GM19240 (cell line): ENCODE measurements at regions not wholly inside any gene's neighbourhood (a gene's known extent, or its start where the extent isn't known, plus 50 kb on each side); places are given as distances from the start of the nearest gene placed in this dataset.

Experiments used
- DNase-seq: peaks from one replicate; pipeline ENCODE4 v3.0.0; 2011; ENCODE audit warnings: low spot score; ENCODE audit not compliant: insufficient read length

- DNase-seq = no peak
Measured at GRCh38 chr6:103191391-103192093, 1668.2 kb downstream of the HACE1 start.

- DNase-seq = no peak
Measured at GRCh38 chr6:103184776-103185175, 1674.9 kb downstream of the HACE1 start.

DNA sequence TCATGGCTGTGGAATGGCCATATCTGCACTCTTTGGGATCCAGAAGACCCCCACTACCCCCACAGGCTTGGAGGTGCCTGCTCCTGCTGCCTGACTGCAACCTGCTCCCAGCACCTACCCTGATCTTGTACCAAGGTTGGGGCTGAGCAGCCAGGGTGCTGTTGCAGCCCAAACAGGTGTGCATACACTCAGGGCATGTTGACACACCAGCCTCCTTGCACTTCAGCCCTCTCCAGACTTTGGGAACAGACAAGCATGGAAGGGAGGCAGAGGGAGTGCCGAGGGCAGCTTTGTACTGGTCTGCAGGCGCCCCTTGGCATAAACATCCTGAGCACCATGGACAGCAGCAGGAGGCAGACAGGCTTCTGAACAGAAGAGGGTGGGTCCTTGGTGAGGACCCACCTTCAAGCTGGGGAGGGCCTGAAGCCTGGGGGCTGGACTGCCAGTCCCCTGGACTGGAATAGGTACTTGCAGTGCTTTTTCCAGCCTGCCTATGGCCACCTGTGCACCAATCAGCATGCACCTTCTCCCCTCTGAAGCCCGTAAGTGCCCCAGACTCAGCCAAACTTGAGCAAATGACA, 1675.8 kb downstream of the HACE1 start:
- no peak for DNase-seq

DNA sequence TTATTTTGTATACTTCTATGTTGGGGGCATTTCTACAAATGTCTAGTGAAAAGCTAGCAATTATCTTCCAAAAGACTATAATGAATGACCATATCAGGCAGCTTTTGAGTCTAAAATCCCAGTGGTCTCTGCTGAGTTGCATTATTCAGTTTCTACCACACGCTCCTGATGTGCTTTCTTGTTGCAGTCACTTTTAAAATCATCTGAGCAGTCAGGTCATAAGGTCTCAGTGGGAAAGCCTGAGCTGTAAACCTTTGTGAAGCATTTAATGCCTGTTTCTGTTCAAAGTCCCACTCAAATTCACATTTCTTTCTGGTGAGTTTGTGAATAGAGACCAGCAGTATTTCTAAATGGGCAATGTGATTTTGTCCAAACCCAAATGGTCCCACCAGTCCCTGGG, 1681.5 kb downstream of the HACE1 start:
- DNase-seq = no peak

- no peak for DNase-seq
Measured at GRCh38 chr6:103177791-103178190, 1681.9 kb downstream of the HACE1 start.

- no peak for DNase-seq
Measured at GRCh38 chr6:103175056-103175455, 1684.7 kb downstream of the HACE1 start.

DNA sequence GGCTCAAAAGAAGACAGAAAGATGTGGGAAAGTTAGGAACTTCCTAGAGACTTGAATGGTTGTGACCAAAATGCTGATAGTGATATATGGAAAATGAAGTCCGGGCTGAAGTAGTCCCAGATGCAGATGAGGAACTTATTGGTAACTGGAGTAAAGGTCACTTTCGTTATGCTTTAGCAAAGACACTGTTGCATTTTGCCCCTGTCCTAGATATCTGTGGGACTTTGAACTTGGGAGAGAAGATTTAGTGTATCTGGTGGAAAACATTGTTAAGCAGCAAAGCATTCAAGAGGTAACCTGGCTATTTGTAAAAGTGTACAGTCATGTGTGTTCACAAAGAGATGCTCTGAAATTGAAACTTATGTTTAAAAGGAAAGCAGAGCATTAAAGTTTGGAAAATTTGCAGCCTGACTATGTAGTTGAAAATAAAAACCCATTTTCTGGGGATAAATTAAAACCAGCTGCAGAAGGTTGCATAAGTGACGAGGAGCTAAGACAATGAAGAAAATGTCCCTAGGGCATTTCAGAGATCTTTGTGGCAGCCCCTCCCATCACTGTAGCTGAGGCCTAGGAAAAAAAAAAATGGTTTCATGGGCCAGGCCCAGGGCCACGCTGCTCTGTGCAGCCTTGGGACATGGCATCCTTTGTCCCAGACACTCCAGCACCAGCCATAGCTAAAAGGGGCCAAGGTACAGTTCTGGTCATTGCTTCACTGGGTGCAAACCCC, 1692.2 kb downstream of the HACE1 start:
- DNase-seq = no peak

- DNase-seq = no peak
Measured at GRCh38 chr6:103154779-103155572, 1704.7 kb downstream of the HACE1 start.

DNA sequence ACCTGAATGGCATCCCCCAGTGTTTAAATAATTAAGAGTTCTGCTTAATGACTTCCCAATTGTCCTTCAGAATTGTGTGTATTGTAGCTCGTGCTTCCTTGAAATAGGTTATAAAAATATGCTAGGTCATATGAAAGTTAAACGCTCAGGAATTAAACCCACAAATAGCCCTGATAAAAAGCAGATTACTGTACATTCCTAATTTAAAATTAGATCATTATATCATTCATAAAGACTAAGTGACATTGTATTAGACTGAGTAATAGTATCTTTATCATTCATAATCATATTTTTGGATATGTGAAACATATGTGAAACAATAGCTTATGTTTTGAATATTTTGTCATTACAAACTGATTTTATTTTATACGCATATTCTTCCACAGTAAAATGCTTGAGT, 1706.7 kb downstream of the HACE1 start:
- DNase-seq = no peak

DNA sequence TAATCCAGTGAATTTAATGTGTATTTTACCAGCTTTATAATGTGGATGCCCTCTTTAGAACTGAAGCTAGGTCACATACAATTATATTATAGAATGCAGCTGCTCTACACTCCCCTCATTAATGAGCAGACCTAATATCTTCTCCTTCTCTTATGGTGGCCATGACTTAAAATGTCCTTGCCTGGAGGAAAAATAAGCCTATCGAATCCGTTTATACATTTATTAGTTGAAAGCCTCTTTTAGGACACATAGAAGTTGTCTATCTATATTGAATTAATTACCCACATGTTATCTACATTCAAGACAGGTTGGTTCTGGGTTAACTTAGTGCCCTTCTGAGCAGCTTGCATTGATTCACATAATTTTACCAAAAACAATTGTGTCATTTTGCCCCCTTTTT, 1716.8 kb downstream of the HACE1 start:
- no peak for DNase-seq

DNA sequence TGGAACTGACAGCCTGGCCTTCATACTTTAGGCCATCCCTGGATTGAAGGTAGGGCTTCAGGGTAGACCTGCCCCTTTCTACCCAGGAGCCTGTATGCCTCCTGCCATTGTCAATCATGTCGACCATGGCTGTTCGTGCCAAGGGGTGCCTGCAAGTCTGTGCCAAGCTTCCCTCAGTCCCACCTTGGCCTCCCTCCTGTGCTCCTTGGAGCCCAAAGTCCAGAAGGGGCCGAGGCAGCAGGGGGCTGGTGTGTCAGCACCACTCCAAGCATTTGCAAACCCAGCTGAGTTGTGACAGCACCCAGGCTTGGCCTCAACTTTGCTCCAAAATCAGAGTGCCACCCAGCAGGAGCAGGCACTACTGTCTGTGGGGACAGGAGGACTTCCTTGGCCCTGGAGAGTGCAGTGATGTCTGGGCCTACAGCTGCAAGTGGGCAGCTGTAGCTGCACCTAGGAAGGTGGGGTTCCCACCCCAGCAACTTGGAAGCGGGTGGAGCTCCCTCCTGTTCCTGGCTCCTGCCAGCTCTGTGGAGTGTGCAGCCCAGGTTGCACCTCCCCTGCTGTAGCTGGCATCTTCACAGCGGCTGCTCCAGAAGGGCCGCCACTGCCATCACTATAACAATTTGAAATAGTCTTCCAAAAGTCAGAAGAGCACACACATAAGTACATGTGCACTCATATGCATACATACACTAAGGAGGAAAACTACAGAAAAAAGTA, 1719.3 kb downstream of the HACE1 start:
- DNase-seq = no peak

DNA sequence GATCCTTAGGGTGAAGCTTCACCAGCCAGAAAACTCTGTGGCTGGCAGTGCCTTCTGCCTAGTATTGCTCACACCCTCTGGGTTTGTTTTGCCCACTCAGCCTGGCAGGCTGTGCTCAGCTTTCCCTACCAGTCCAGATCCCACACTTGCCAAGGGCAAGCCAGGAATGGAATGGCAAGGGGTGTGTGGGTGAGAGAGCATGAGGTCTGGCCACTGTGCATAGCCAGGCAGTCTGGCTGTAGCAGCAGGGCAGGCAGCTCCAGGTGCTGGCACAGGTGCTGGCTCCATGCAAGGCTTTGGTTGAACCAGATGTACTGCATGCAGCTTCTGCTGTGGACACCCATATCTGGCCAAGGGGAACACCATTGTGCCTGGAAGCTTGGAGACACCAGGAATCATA, 1720.3 kb downstream of the HACE1 start:
- DNase-seq = no peak

GRCh38 chr6:103124471-103124870, 1731.0 kb downstream of the GRIK2 start:
- no peak for DNase-seq

DNA sequence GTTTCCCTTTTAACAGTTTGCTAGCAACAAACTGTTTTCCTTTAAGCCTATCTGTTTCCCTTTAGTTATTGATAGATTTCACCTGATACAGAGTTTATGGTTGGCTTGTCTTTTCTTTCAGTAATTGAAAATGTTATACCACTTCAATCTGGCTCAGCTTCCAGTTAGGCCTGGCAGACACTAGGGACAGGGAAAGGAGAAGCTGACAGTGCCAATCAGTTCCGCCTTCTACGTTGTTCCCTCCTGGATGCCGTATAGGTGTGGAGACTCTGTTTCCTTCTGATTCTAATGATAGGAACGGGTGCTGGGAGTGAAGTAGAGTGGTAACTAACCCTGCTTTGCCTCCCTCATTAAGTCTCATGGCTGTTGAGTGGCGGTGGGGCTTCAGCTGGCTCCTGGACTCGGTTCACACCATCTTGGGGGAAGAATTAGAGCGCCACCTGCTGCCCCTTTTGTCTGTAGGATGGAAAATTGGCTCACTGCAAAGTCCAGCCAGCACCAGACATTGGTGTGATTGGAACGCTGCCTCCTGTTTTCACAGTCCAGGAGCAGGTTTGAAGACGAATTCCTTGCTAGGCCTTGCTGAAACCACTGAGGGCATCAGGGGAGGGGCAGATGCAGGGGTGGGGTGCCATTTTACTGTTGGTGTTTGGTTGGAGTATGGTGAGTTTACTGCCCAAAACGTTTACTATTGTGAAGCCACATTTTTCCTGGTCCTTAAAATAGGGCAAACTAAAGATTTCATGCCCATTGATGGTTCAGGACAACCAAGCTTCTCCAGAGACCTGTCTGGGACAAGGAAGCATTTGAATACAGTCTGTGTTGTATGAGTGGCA, 1729.5 kb downstream of the GRIK2 start:
- no peak for DNase-seq

DNA sequence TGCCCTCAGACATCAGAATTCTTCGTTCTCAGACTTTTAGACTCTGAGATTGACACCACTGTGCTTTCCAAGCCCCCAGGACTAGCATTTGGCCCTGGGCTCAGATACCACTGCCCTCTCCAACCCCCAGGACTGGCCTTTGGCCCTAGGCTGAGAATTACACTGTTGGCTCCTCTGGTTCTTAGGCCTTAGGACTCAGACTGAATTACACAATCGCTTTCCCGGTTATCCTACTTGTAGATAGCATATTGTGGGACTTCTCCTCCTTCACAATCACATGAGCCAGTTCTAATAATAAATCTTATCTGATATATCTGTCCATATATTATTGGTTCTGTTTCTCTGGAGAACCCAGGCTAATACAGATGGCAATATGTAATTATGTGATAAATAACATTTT, 1725.5 kb downstream of the GRIK2 start:
- no peak for DNase-seq

DNA sequence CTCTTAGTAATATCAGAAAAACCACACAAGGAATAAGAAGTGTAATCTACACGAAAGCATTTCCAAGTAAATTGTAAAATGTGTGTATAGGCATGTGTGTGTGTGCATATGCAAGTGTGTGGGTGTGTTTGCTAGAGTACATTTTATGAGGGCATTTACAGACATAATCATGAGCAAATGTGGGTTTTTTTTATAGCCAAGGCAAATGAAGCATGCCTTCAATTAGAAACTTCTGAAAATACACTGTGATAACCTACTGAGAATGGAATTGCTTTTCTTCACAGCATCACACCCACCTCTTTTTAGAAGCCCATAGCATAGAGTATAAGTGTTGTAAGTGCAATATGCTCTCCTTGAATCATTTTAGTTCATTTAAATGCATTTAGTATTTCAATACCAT, 1721.1 kb downstream of the GRIK2 start:
- DNase-seq = no peak

- DNase-seq = no peak
Measured at GRCh38 chr6:103113416-103113815, 1719.9 kb downstream of the GRIK2 start.

GRCh38 chr6:103107985-103108384, 1714.5 kb downstream of the GRIK2 start:
- DNase-seq = no peak

- DNase-seq = no peak
Measured at GRCh38 chr6:103105686-103106085, 1712.2 kb downstream of the GRIK2 start.

DNA sequence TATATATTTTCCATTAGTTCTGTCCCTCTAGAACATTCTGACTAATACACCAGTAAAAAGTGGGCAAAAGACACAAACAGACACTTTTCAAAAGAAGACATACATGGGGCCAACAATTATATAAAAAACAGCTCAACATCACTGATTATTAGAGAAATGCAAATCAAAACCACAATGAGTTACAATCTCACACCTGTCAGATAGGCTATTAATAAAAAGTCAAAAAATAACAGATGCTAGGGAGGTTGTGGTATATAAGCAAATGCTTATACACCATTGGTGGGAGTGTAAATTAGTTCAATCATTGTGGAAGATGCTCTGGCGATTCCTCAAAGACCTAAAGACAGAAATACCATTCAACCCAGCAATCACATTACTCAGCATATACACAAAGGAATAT, 1707.8 kb downstream of the GRIK2 start:
- no peak for DNase-seq
